ENCODE measurements at regions not wholly inside any gene's neighbourhood (a gene's known extent, or its start where the extent isn't known, plus 50 kb on each side); places are given as distances from the start of the nearest gene placed in this dataset.

GRCh38 chr18:1350931-1351450 is 446.3 kb downstream of the ADCYAP1 start:
- H3K27ac ChIP-seq = no peak overlapping the region
- TF ChIP-seq EP300 (IDR thresholded peaks at IDR 0.05) (no peak), CTCF (IDR thresholded peaks at IDR 0.05) (no peak), POLR2AphosphoS5 (IDR thresholded peaks at IDR 0.05) (no peak), POLR2A (IDR thresholded peaks at IDR 0.05) (no peak)
- H3K27me3 ChIP-seq = no peaks in the 10 kb centered on the region
- intact Hi-C loops (cut with DNase I) = no loop called here
- H3K9me3 ChIP-seq = no peaks in the 10 kb centered on the region
- no peaks in the 10 kb centered on the region for H3K4me1 ChIP-seq
- 60 to 74% methylated on average over 4 of the region's 4 CpGs for WGBS, 2 donors
- DNase-seq = no peak
- H3K36me3 ChIP-seq = no peaks in the 10 kb centered on the region
- H3K4me3 ChIP-seq = no peak overlapping the region

- Histone ChIP-seq H3K36me3 (no peaks in the 10 kb centered on the region), H3K9me3 (no peaks in the 10 kb centered on the region), H3K4me3 (no peak overlapping the region), H3K27me3 (no peaks in the 10 kb centered on the region), H3K27ac (no peak overlapping the region), H3K4me1 (no peaks in the 10 kb centered on the region)
- TF ChIP-seq POLR2AphosphoS5 (IDR thresholded peaks at IDR 0.05) (no peak), EP300 (IDR thresholded peaks at IDR 0.05) (no peak), CTCF (IDR thresholded peaks at IDR 0.05) (no peak), POLR2A (IDR thresholded peaks at IDR 0.05) (no peak)
- intact Hi-C loops (cut with DNase I) = no loop called here
- no peak for DNase-seq
Measured at GRCh38 chr18:1353025-1353424, 448.4 kb downstream of the ADCYAP1 start.

- no peak for DNase-seq
- Histone ChIP-seq H3K4me1 (no peaks in the 10 kb centered on the region), H3K4me3 (no peak overlapping the region), H3K27ac (no peak overlapping the region), H3K36me3 (no peaks in the 10 kb centered on the region), H3K27me3 (no peaks in the 10 kb centered on the region), H3K9me3 (no peaks in the 10 kb centered on the region)
- 78 to 87% methylated on average over 2 of the region's 2 CpGs for WGBS, 2 donors
- TF ChIP-seq EP300 (IDR thresholded peaks at IDR 0.05) (no peak), POLR2A (IDR thresholded peaks at IDR 0.05) (no peak), POLR2AphosphoS5 (IDR thresholded peaks at IDR 0.05) (no peak), CTCF (IDR thresholded peaks at IDR 0.05) (no peak)
- intact Hi-C loops (cut with DNase I) = no loop called here
Measured at GRCh38 chr18:1357724-1358123, 453.1 kb downstream of the ADCYAP1 start.

- 51 to 62% methylated on average over 3 of the region's 3 CpGs for WGBS, 2 donors
- Histone ChIP-seq H3K36me3 (no peaks in the 10 kb centered on the region), H3K27me3 (no peaks in the 10 kb centered on the region), H3K4me1 (no peaks in the 10 kb centered on the region), H3K27ac (no peak overlapping the region), H3K4me3 (no peak overlapping the region), H3K9me3 (no peaks in the 10 kb centered on the region)
- no peak for DNase-seq
- TF ChIP-seq CTCF (IDR thresholded peaks at IDR 0.05) (no peak), POLR2A (IDR thresholded peaks at IDR 0.05) (no peak), POLR2AphosphoS5 (IDR thresholded peaks at IDR 0.05) (no peak), EP300 (IDR thresholded peaks at IDR 0.05) (no peak)
- intact Hi-C loops (cut with DNase I) = no loop called here
Measured at GRCh38 chr18:1361936-1362335, 457.3 kb downstream of the ADCYAP1 start.

- Histone ChIP-seq H3K4me3 (no peak overlapping the region), H3K27me3 (no peaks in the 10 kb centered on the region), H3K4me1 (no peaks in the 10 kb centered on the region), H3K9me3 (no peaks in the 10 kb centered on the region), H3K27ac (no peak overlapping the region), H3K36me3 (no peaks in the 10 kb centered on the region)
- intact Hi-C loops (cut with DNase I) = no loop called here
- DNase-seq = no peak
- TF ChIP-seq POLR2A (IDR thresholded peaks at IDR 0.05) (no peak), POLR2AphosphoS5 (IDR thresholded peaks at IDR 0.05) (no peak), EP300 (IDR thresholded peaks at IDR 0.05) (no peak), CTCF (IDR thresholded peaks at IDR 0.05) (no peak)
- WGBS, 2 donors = 95% methylated on average over 6 of the region's 6 CpGs
Measured at GRCh38 chr18:1370552-1370951, 465.9 kb downstream of the ADCYAP1 start.

All from sigmoid colon (tissue), 6 donors.